ENCODE measurements at regions not wholly inside any gene's neighbourhood (a gene's known extent, or its start where the extent isn't known, plus 50 kb on each side); places are given as distances from the start of the nearest gene placed in this dataset.

DNA sequence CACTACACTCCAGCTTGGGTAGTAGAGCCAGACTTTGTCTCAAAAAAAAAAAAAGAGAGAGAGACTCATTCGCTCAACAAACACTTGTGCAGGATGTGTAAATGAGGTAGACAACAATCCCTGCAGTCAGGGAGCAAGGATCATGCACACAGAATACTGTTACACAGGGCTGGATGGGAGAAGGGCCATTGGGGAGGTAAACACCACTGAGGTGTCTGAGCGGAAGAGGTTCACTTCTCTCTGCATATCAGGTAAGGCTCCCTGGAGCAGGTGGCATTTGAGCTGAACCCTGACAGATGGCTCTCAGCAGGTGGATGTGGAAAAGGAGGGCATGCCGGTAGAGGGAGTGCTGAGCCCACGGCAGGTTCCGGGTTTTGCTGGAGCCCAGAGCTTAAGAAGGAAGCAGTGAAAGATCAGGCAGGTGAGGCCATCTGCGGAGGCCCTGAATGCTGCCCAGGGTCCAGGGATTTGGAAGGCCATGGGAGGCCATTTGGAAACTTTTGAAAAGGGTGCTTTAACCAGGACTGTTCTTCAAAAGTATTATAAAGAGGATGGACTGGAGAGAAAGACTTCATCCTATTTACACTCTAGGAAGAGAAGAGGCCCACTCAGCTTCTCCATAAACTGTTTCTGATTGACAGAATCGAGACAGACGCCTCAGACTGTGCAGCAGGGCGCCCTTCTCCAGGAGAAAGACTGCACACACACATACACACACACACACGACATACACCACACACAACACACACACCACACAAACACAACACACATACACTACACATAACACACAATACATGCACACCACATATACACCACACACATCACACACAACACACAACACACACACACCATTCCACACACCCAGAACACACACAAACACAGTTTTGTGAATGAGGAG is 199.4 kb downstream of the USP12 start:
- Histone ChIP-seq H3K9me2 (replicated peaks; ENCODE audit: insufficient read depth) (no peaks in the 10 kb centered on the region), H3K27ac (peak overlapping the region; percentile 83), H3K4me2 (no peak overlapping the region), H3K4me3 (no peak overlapping the region), H3K4me1 (ENCODE audit: insufficient read depth) (peaks cover 51% of the 10 kb centered on the region), H2AFZ (no peak overlapping the region), H4K20me1 (ENCODE audit: insufficient read depth, poor library complexity, severe bottlenecking) (no peaks in the 10 kb centered on the region), H3K9me3 (ENCODE audit: low read depth) (no peaks in the 10 kb centered on the region), H3K79me2 (no peaks in the 10 kb centered on the region), H3K27me3 (no peaks in the 10 kb centered on the region), H3K36me3 (replicated peaks; ENCODE audit: insufficient read depth, low read depth) (no peaks in the 10 kb centered on the region)
- peak; percentile 68 for DNase-seq (ENCODE audit: low spot score)
- TF ChIP-seq EZH2 (IDR thresholded peaks at IDR 0.05; ENCODE audit: borderline replicate concordance): no peak
- TF ChIP-seq, protein P1, sequence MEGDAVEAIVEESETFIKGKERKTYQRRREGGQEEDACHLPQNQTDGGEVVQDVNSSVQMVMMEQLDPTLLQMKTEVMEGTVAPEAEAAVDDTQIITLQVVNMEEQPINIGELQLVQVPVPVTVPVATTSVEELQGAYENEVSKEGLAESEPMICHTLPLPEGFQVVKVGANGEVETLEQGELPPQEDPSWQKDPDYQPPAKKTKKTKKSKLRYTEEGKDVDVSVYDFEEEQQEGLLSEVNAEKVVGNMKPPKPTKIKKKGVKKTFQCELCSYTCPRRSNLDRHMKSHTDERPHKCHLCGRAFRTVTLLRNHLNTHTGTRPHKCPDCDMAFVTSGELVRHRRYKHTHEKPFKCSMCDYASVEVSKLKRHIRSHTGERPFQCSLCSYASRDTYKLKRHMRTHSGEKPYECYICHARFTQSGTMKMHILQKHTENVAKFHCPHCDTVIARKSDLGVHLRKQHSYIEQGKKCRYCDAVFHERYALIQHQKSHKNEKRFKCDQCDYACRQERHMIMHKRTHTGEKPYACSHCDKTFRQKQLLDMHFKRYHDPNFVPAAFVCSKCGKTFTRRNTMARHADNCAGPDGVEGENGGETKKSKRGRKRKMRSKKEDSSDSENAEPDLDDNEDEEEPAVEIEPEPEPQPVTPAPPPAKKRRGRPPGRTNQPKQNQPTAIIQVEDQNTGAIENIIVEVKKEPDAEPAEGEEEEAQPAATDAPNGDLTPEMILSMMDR (IDR thresholded peaks at IDR 0.05; ENCODE audit: poor library complexity): peak; percentile 46
- no peak for TF ChIP-seq EZH2phosphoT487 (IDR thresholded peaks at IDR 0.05; ENCODE audit: low read depth, severe bottlenecking, unreplicated experiment)
- 33% methylated on average over 9 of the region's 10 CpGs for WGBS (ENCODE audit: low lambda C conversion rate, missing lambda C conversion rate)

DNA sequence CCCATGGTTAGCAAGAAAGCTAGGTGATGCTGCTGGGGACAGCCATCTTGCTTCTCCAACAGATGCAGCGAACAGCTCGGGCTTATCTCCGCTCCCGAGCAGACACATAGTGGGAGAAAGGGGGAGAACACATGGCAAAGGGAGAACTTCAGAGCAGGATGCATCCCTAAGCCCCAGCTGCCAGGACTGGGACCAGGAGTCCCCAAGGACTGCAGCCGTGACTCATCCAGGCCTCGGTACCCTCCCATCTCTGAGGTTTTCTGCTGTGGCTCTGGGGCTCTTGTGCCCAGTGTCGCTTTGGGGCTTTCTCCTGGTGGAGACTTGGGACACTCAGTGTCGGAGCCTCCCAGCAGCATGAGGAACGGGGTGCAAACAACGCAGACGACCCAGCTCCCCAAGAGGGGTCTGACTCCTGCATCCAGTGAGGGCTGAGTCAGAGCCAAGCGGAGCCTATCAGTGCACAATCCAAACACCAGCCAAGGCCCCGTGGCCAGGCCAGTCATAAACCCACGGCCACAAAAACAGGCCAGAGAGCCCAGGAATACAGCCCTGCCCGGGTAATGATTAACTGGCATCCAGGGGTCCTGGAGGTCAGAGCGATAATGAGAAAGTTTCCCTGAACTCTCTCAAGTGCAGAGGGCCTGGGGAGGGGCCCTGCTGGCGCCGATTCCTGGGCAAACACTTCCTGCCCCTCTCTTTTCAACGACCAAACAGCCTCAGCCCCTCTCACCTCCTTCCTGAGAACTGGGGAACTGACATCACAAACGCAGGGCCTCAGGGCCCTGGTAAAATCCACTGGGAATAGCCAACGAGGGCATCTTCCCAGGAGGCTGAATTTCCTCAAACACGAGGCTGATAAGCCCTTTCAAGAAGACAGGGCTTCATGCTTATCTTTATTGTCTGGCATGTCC is 202.9 kb downstream of the USP12 start:
- no peaks in the 10 kb centered on the region for H3K79me2 ChIP-seq
- peak overlapping the region; percentile 20 for H3K4me2 ChIP-seq

DNA sequence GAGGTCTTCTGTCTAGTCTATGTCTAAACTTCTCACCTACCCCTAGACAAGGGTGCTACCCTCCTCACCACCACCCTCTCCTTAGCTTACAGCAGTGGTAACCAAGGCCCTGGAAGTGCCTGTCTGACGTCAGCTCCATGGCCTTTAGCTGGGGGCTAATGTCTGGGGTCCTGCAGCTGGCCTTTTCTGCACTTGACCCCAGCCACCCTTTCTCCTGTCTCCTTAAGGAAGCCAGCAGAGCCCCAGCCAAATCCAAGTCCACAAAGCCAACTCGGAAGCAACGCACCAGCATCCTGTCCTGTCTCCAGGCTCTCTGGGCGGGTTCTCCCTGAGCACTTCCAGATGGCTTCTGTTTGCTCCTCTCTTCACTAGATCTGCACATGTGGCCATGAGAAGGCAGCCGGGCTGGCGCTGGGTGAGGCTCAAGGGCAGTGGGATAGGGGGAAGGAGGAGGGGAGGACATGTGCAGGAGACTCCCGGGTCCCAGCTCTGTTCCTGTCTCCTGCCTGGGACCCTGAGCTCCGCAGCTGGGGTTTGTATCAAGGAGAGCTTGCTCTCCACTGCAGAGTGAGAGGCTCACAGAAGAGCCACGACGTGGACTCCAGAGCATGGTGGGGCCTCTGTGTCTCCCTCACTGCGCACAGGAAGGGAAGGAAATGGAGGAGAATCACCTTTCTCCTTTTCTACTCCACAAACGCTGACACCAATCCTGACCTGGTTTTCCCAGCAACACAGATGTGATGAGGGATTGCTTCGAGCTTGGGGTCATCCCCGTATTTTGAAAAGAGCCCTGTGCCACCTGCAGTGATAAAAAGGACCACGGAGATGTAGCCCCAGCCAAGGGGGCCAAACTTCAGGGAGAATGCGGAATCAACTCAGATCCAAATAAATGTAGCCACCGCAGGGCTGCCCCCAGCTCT is 204.2 kb downstream of the USP12 start:
- H3K36me3 ChIP-seq (replicated peaks; ENCODE audit: insufficient read depth, low read depth): no peaks in the 10 kb centered on the region
- no peak for DNase-seq (ENCODE audit: low spot score)
- no peaks in the 10 kb centered on the region for H3K9me3 ChIP-seq (ENCODE audit: low read depth)
- H4K20me1 ChIP-seq (ENCODE audit: insufficient read depth, poor library complexity, severe bottlenecking): no peaks in the 10 kb centered on the region
- H3K4me2 ChIP-seq: no peak overlapping the region
- no peak overlapping the region for H2AFZ ChIP-seq
- 65% methylated on average over 17 of the region's 17 CpGs for WGBS (ENCODE audit: low lambda C conversion rate, missing lambda C conversion rate)
- TF ChIP-seq EZH2phosphoT487 (IDR thresholded peaks at IDR 0.05; ENCODE audit: low read depth, severe bottlenecking, unreplicated experiment) (no peak), EZH2 (IDR thresholded peaks at IDR 0.05; ENCODE audit: borderline replicate concordance) (no peak)
- TF ChIP-seq, protein P1 (IDR thresholded peaks at IDR 0.05; ENCODE audit: poor library complexity): no peak
- peak overlapping the region; percentile 83 for H3K27ac ChIP-seq
- no peaks in the 10 kb centered on the region for H3K27me3 ChIP-seq
- no peaks in the 10 kb centered on the region for H3K9me2 ChIP-seq (replicated peaks; ENCODE audit: insufficient read depth)
- H3K4me1 ChIP-seq (ENCODE audit: insufficient read depth): peaks cover 84% of the 10 kb centered on the region
- no peaks in the 10 kb centered on the region for H3K79me2 ChIP-seq
- no peak overlapping the region for H3K4me3 ChIP-seq

More for the DNA sequence above, 202.9 kb downstream of the USP12 start:
- Histone ChIP-seq H3K4me3 (no peak overlapping the region), H3K27me3 (no peaks in the 10 kb centered on the region), H3K9me3 (ENCODE audit: low read depth) (no peaks in the 10 kb centered on the region), H2AFZ (no peak overlapping the region), H3K36me3 (replicated peaks; ENCODE audit: insufficient read depth, low read depth) (no peaks in the 10 kb centered on the region), H3K27ac (peak overlapping the region; percentile 83), H3K9me2 (replicated peaks; ENCODE audit: insufficient read depth) (no peaks in the 10 kb centered on the region), H3K4me1 (ENCODE audit: insufficient read depth) (peaks cover 74% of the 10 kb centered on the region), H4K20me1 (ENCODE audit: insufficient read depth, poor library complexity, severe bottlenecking) (no peaks in the 10 kb centered on the region)
- DNase-seq (ENCODE audit: low spot score): peak; percentile 87
- 31% methylated on average over 22 of the region's 22 CpGs for WGBS (ENCODE audit: low lambda C conversion rate, missing lambda C conversion rate)
- no peak for TF ChIP-seq EZH2phosphoT487 (IDR thresholded peaks at IDR 0.05; ENCODE audit: low read depth, severe bottlenecking, unreplicated experiment)
- TF ChIP-seq, protein P1 (IDR thresholded peaks at IDR 0.05; ENCODE audit: poor library complexity): no peak
- no peak for TF ChIP-seq EZH2 (IDR thresholded peaks at IDR 0.05; ENCODE audit: borderline replicate concordance)
